Heart right ventricle (tissue), 16 donors: ENCODE measurements at regions not wholly inside any gene's neighbourhood (a gene's known extent, or its start where the extent isn't known, plus 50 kb on each side); places are given as distances from the start of the nearest gene placed in this dataset.

Source experiments
- ATAC-seq, 8 donors: fragments of 200-7000 bp; cut with Tn5 transposase; one replicate each; pipeline ENCODE4 v1.9.1; 2020; ENCODE audit warnings: mild to moderate bottlenecking in 8 of 8, moderate library complexity in 8 of 8, moderate number of reproducible peaks in 1 of 8
- DNase-seq, 2 donors: peaks; one replicate each; pipeline ENCODE4 v3.0.0-alpha.2; 2020
- H3K27ac ChIP-seq, 10 donors: fragments of 200-600 bp; sonication (generic) in 2 of 10; one replicate each; pipeline versions ENCODE4 v1.5.0 to v1.8.0; 2020 to 2022; ENCODE audit warnings: mild to moderate bottlenecking in 3 of 10
- H3K27me3 ChIP-seq, 7 donors: fragments of 200-600 bp; one replicate each; pipeline ENCODE4 v1.8.0; 2021 to 2022; ENCODE audit warnings: mild to moderate bottlenecking in 2 of 7
- H3K36me3 ChIP-seq, 9 donors: fragments of 200-600 bp; sonication (generic) in 1 of 9; one replicate each; pipeline versions ENCODE4 v1.5.0 to v1.8.0; 2020 to 2022; ENCODE audit warnings: mild to moderate bottlenecking in 2 of 9
- H3K4me1 ChIP-seq, 9 donors: fragments of 200-600 bp; sonication (generic) in 1 of 9; one replicate each; pipeline versions ENCODE4 v1.5.0 to v1.8.0; 2020 to 2022; ENCODE audit warnings: mild to moderate bottlenecking in 4 of 9
- H3K4me3 ChIP-seq, 10 donors: fragments of 200-600 bp; sonication (generic) in 2 of 10; one replicate each; pipeline versions ENCODE4 v1.5.0 to v1.8.0; 2020 to 2022; ENCODE audit warnings: mild to moderate bottlenecking in 7 of 10, moderate library complexity in 2 of 10
- H3K9me3 ChIP-seq, 11 donors: fragments of 200-600 bp in 10 of 11; sonication (generic) in 2 of 11; one replicate each; pipeline versions ENCODE4 v1.5.0 to v1.8.0; 2013 to 2022; ENCODE audit warnings: mild to moderate bottlenecking in 2 of 11, control low read depth in 1 of 11, moderate library complexity in 1 of 11
- CTCF ChIP-seq, 9 donors: fragments of 200-600 bp; sonication (generic) in 2 of 9; IDR thresholded peaks; one replicate each; pipeline versions ENCODE4 v1.5.0 to v1.8.0; 2021 to 2022; ENCODE audit warnings: antibody characterized with exemption in 9 of 9, mild to moderate bottlenecking in 5 of 9, moderate library complexity in 1 of 9
- WGBS, 2 donors: extraction: QIAGEN DNeasy Blood & Tissue Kit; methylation state at CpG; one replicate each; pipeline ENCODE4 v1.1.7; 2013; ENCODE audit warnings: inconsistent platforms in 1 of 2; 5-methylcytosine and 5-hydroxymethylcytosine counted together
- intact Hi-C, 10 donors: fragments of 100-400 bp; cut with DNase I; formaldehyde crosslinking; loops; one replicate each; pipeline versions ENCODE4 v1.11.1 to v1.14.2; 2022
- donor health status: Arrhythmogenic right ventricular cardiomyopathy.
- donor health status: ischemic (EF 13 %, LVEDD 7.1; RV severe dilation, severe dysfunction).
- donor health status: healthy with polysubstance abuse.
- donor health status: DM: no; HTN: yes; CAD: no.
- donor health status: DM: no; HTN: no; CAD: no.
- donor health status: ischemic (EF 25% LVEDD 6.9; RV normal size, moderate dysfunction).
- donor health status: ischemic (EF 25% LVEDD 5.7; RV mildly dilated, moderate dysfunction).
- donor health status: healthy.
- donor health status: DM: yes; HTN: yes; CAD: no.
- donor health status: Ischemic cardiomyopathy.
- donor health status: ischemic (EF 35%, LVEDD 5.7; RV mildly dilated, moderate dysfunction).
- donor health status: nonischemic (EF 11% LVEDD 7.7; RV severe dilation, severe dysfunction).
- donor health status: DM: yes; HTN: yes; CAD: no.
- donor health status: PGD.
- donor health status: ischemic (EF 29% LVEDD 5.4; RV normal size, mild dysfunction).
- donor health status: nonischemic (EF 23%, LVEDD 6.1; RV moderate dilation, normal function).

- WGBS, 2 donors = 95 to 96% methylated on average over 6 of the region's 6 CpGs
- no peak for ATAC-seq
- no peak for TF ChIP-seq CTCF (IDR thresholded peaks at IDR 0.05)
- Histone ChIP-seq H3K27me3 (no peaks in the 10 kb centered on the region), H3K9me3 (no peaks in the 10 kb centered on the region), H3K27ac (no peak overlapping the region), H3K4me3 (no peak overlapping the region), H3K36me3 (no peaks in the 10 kb centered on the region), H3K4me1 (peaks cover 0 to 15% (median 3%) of the 10 kb centered on the region in 9 donors)
- intact Hi-C loops = no loop called here
- no peak for DNase-seq
Measured at GRCh38 chr10:25103703-25104102, 71.1 kb upstream of the GPR158 start.

- 68% methylated on average over 5 of the region's 5 CpGs for WGBS, 2 donors
- no peak for DNase-seq
- intact Hi-C loops = no loop called here
- Histone ChIP-seq H3K4me1 (peaks cover 0 to 15% (median 3%) of the 10 kb centered on the region in 9 donors), H3K36me3 (no peaks in the 10 kb centered on the region), H3K9me3 (no peaks in the 10 kb centered on the region), H3K27ac (no peak overlapping the region), H3K4me3 (no peak overlapping the region), H3K27me3 (peaks cover 0 to 6% (median 0%) of the 10 kb centered on the region in 7 donors)
- no peak for TF ChIP-seq CTCF (IDR thresholded peaks at IDR 0.05)
- no peak for ATAC-seq
Measured at GRCh38 chr10:25104441-25104840, 70.4 kb upstream of the GPR158 start.

- DNase-seq (no peak), ATAC-seq (no peak)
- intact Hi-C loops = no loop called here
- H3K4me3 ChIP-seq = no peak overlapping the region
- no peak for TF ChIP-seq CTCF (IDR thresholded peaks at IDR 0.05)
- peaks cover 0 to 7% (median 0%) of the 10 kb centered on the region in 7 donors for H3K27me3 ChIP-seq
- 73 to 81% methylated on average over 2 of the region's 2 CpGs for WGBS, 2 donors
- no peaks in the 10 kb centered on the region for H3K36me3 ChIP-seq
- H3K27ac ChIP-seq = no peak overlapping the region
- H3K9me3 ChIP-seq = no peaks in the 10 kb centered on the region
- peaks cover 0 to 15% (median 3%) of the 10 kb centered on the region in 9 donors for H3K4me1 ChIP-seq
Measured at GRCh38 chr10:25105262-25105661, 69.5 kb upstream of the GPR158 start.

- no peak overlapping the region for H3K4me3 ChIP-seq
- TF ChIP-seq CTCF (IDR thresholded peaks at IDR 0.05) = no peak
- intact Hi-C loops = no loop called here
- ATAC-seq (no peak), DNase-seq (no peak)
- peaks cover 0 to 7% (median 0%) of the 10 kb centered on the region in 7 donors for H3K27me3 ChIP-seq
- 37 to 39% methylated on average over 5 of the region's 5 CpGs for WGBS, 2 donors
- H3K9me3 ChIP-seq = no peaks in the 10 kb centered on the region
- peaks cover 0 to 15% (median 3%) of the 10 kb centered on the region in 9 donors for H3K4me1 ChIP-seq
- H3K27ac ChIP-seq = no peak overlapping the region
- H3K36me3 ChIP-seq = no peaks in the 10 kb centered on the region
Measured at GRCh38 chr10:25105743-25106260, 69.0 kb upstream of the GPR158 start.
